ENCODE measurements at regions not wholly inside any gene's neighbourhood (a gene's known extent, or its start where the extent isn't known, plus 50 kb on each side); places are given as distances from the start of the nearest gene placed in this dataset.

- TF ChIP-seq CTCF (IDR thresholded peaks at IDR 0.05; ENCODE audit: low read depth, low read length, missing input control), result no peak
These were observed 132.3 kb upstream of the ANK3 start (continued) for GRCh38 chr10:60521974-60522405.

- Histone ChIP-seq H3K9ac (ENCODE audit: low read depth in 1 of 2, low read length in 2 of 2) (no peak overlapping the region), H3K27ac (ENCODE audit: low read depth in 1 of 2, low read length in 2 of 2) (no peak overlapping the region), H3K4me1 (ENCODE audit: control insufficient read depth in 4 of 4, insufficient read depth in 4 of 4, low read length in 3 of 4) (no peaks in the 10 kb centered on the region), H3K27me3 (ENCODE audit: control insufficient read depth in 4 of 4, insufficient read depth in 4 of 4, low read length in 3 of 4) (no peaks in the 10 kb centered on the region), H3K9me3 (ENCODE audit: control insufficient read depth in 4 of 4, low read length in 3 of 4) (no peaks in the 10 kb centered on the region), H3K36me3 (ENCODE audit: control insufficient read depth in 4 of 4, insufficient read depth in 3 of 4, low read depth in 1 of 4, low read length in 3 of 4) (no peaks in the 10 kb centered on the region), H3K4me3 (ENCODE audit: low read depth in 1 of 3, low read length in 3 of 3) (no peak overlapping the region)
- no peak for TF ChIP-seq NR2F2 (IDR thresholded peaks at IDR 0.05)
- TF ChIP-seq REST (IDR thresholded peaks at IDR 0.05), result no peak
- WGBS, result 88% methylated on average over 4 of the region's 4 CpGs
- DNase-seq (ENCODE audit: low spot score), result no peak
These were observed 129.1 kb upstream of the ANK3 start for GRCh38 chr10:60518745-60519144.

GRCh38 chr10:60517805-60518204, 128.1 kb upstream of the ANK3 start:
- no peak for DNase-seq (ENCODE audit: low spot score)
- no peak overlapping the region for H3K9ac ChIP-seq (ENCODE audit: low read depth in 1 of 2, low read length in 2 of 2)
- H3K36me3 ChIP-seq (ENCODE audit: control insufficient read depth in 4 of 4, insufficient read depth in 3 of 4, low read depth in 1 of 4, low read length in 3 of 4), result no peaks in the 10 kb centered on the region
- 90% methylated on average over 3 of the region's 3 CpGs for WGBS
- H3K9me3 ChIP-seq (ENCODE audit: control insufficient read depth in 4 of 4, low read length in 3 of 4), result no peaks in the 10 kb centered on the region
- no peak overlapping the region for H3K27ac ChIP-seq (ENCODE audit: low read depth in 1 of 2, low read length in 2 of 2)
- no peaks in the 10 kb centered on the region for H3K27me3 ChIP-seq (ENCODE audit: control insufficient read depth in 4 of 4, insufficient read depth in 4 of 4, low read length in 3 of 4)
- TF ChIP-seq RXRA (IDR thresholded peaks at IDR 0.05) (no peak), REST (IDR thresholded peaks at IDR 0.05) (no peak), HNF4G (IDR thresholded peaks at IDR 0.05) (no peak), GABPA (IDR thresholded peaks at IDR 0.05 in 1 of 2, conservative IDR thresholded peaks at IDR 0.05 in 1 of 2) (no peak), ATF3 (IDR thresholded peaks at IDR 0.05) (no peak), SP1 (IDR thresholded peaks at IDR 0.05) (no peak), RAD21 (IDR thresholded peaks at IDR 0.05) (no peak), HNF4A (conservative IDR thresholded peaks at IDR 0.05) (no peak), MAX (IDR thresholded peaks at IDR 0.05) (no peak), NR2F2 (IDR thresholded peaks at IDR 0.05) (no peak), FOXA2 (IDR thresholded peaks at IDR 0.05) (no peak), FOXA1 (IDR thresholded peaks at IDR 0.05) (no peak)
- no peaks in the 10 kb centered on the region for H3K4me1 ChIP-seq (ENCODE audit: control insufficient read depth in 4 of 4, insufficient read depth in 4 of 4, low read length in 3 of 4)
- no peak overlapping the region for H3K4me3 ChIP-seq (ENCODE audit: low read depth in 1 of 3, low read length in 3 of 3)

All from liver (tissue), 8 donors.